PC-3 (cell line): ENCODE measurements at regions not wholly inside any gene's neighbourhood (a gene's known extent, or its start where the extent isn't known, plus 50 kb on each side); places are given as distances from the start of the nearest gene placed in this dataset.
A peak's percentile ranks its signal among the peaks of the same experiment; 100 is the strongest.
"Not testable (repeated sequence)": the region's sequence is repeated elsewhere in the genome, so short reads cannot be mapped to it uniquely, and the experiment has no call there.

Source experiments
- ATAC-seq: fragments of 200-7000 bp; cut with Tn5 transposase; 2 replicates; pipeline ENCODE4 v1.9.1; 2020; ENCODE audit warnings: mild to moderate bottlenecking, moderate library complexity
- BruUV-seq: library from RNA; stranded (reverse); fragments of 400-500 nt; replicated peaks from 2 replicates; lab custom pipeline; 2021; lab: Mats Ljungman, UMichigan
- CTCF ChIA-PET: fragments of 300-600 bp; sonication (Branson Sonifier 250); formaldehyde crosslinking; loops from one replicate; lab custom pipeline; 2022; ENCODE audit warnings: antibody characterized with exemption; lab: Charles Lee
- POLR2A ChIA-PET: fragments of 300-600 bp; sonication (Branson Sonifier 250); formaldehyde crosslinking; loops from one replicate; lab custom pipeline; 2022; ENCODE audit warnings: antibody characterized with exemption; ENCODE audit not compliant: unreplicated experiment; lab: Charles Lee
- DNase-seq: peaks from one replicate; pipeline ENCODE4 v3.0.0-alpha.2; 2015
- H2AFZ ChIP-seq: fragments of 300-600 bp; sonication (generic); 2 replicates; pipeline ENCODE4 v1.6.0; 2016; ENCODE audit warnings: antibody characterized with exemption, low read length
- H3F3A ChIP-seq: fragments of 300-600 bp; sonication (generic); one replicate; pipeline ENCODE4 v1.6.0; 2017; ENCODE audit warnings: antibody characterized with exemption, low read length, control low read depth, mild to moderate bottlenecking; ENCODE audit not compliant: unreplicated experiment
- H3K27ac ChIP-seq: fragments of 300-600 bp; sonication (generic); 2 replicates; pipeline ENCODE4 v1.5.1; 2016; ENCODE audit warnings: mild to moderate bottlenecking, low read length
- H3K27me3 ChIP-seq: fragments of 300-600 bp; sonication (generic); 2 replicates; pipeline ENCODE4 v1.6.1; 2016; ENCODE audit warnings: low read length, mixed read lengths
- H3K36me3 ChIP-seq: fragments of 300-600 bp; sonication (generic); 2 replicates; pipeline ENCODE4 v1.6.1; 2016; ENCODE audit warnings: low read depth, mixed run types, low read length, mixed read lengths
- H3K4me1 ChIP-seq: fragments of 300-600 bp; sonication (generic); 2 replicates; pipeline ENCODE4 v1.5.1; 2016; ENCODE audit warnings: low read length; ENCODE audit not compliant: insufficient read depth
- H3K4me2 ChIP-seq: fragments of 300-600 bp; sonication (generic); 2 replicates; pipeline ENCODE4 v1.6.0; 2016; ENCODE audit warnings: low read length
- H3K4me3 ChIP-seq: fragments of 300-600 bp; sonication (generic); 2 replicates; pipeline ENCODE4 v1.5.1; 2016; ENCODE audit warnings: mild to moderate bottlenecking, low read length, mixed read lengths
- H3K79me2 ChIP-seq: fragments of 300-600 bp; sonication (generic); 2 replicates; pipeline ENCODE4 v1.6.1; 2017; ENCODE audit warnings: low read length, mixed read lengths
- H3K9ac ChIP-seq: fragments of 300-600 bp; sonication (generic); 2 replicates; pipeline ENCODE4 v1.6.0; 2016; ENCODE audit warnings: mild to moderate bottlenecking, low read length
- H3K9me2 ChIP-seq: fragments of 300-600 bp; sonication (generic); replicated peaks from 2 replicates; pipeline ENCODE4 v1.6.1; 2016; ENCODE audit warnings: mixed run types, low read length, mixed read lengths
- H3K9me3 ChIP-seq: fragments of 300-600 bp; sonication (generic); 2 replicates; pipeline ENCODE4 v1.6.1; 2016; ENCODE audit warnings: low read length, mixed read lengths
- H4K20me1 ChIP-seq: fragments of 300-600 bp; sonication (generic); 2 replicates; pipeline ENCODE4 v1.6.1; 2016; ENCODE audit warnings: low read length, mixed read lengths
- CTCF ChIP-seq: fragments of 300-600 bp; sonication (generic); conservative IDR thresholded peaks from 2 replicates; pipeline ENCODE4 v1.5.1; 2017; ENCODE audit warnings: antibody characterized with exemption, low read depth, mild to moderate bottlenecking, low read length
- EZH2 ChIP-seq: fragments of 300-600 bp; sonication (generic); IDR thresholded peaks from one replicate; pipeline ENCODE4 v1.6.1; 2017; ENCODE audit warnings: antibody characterized with exemption, mild to moderate bottlenecking, low read length; ENCODE audit not compliant: unreplicated experiment
- EZH2phosphoT487 ChIP-seq: fragments of 300-600 bp; sonication (generic); IDR thresholded peaks from 2 replicates; pipeline ENCODE4 v1.6.1; 2018; ENCODE audit warnings: mild to moderate bottlenecking, antibody characterized with exemption, low read length, borderline replicate concordance
- intact Hi-C: fragments of 100-400 bp; cut with micrococcal nuclease; formaldehyde crosslinking; loops from 2 replicates; pipeline ENCODE4 v1.9.0; 2023

GRCh38 chr11:89625171-89625570 is 84.9 kb upstream of the TRIM77 start:
- Histone ChIP-seq H3K27me3 (no peaks in the 10 kb centered on the region), H3K9ac (no peak overlapping the region), H3K4me3 (no peak overlapping the region), H3K9me2 (no peaks in the 10 kb centered on the region), H2AFZ (no peak overlapping the region), H3F3A (no peaks in the 10 kb centered on the region), H3K36me3 (no peaks in the 10 kb centered on the region), H3K4me1 (no peaks in the 10 kb centered on the region), H3K27ac (no peak overlapping the region), H3K9me3 (no peaks in the 10 kb centered on the region), H3K4me2 (0 out of 2 replicates have a peak overlapping the region, but pooled peaks have one; percentile 16), H3K79me2 (no peaks in the 10 kb centered on the region), H4K20me1 (no peaks in the 10 kb centered on the region)
- peak; percentile 58 for TF ChIP-seq CTCF
- no peak for TF ChIP-seq EZH2phosphoT487
- no peak for TF ChIP-seq EZH2
- peak; percentile 35 for DNase-seq
- ChIA-PET POLR2A (no interaction called here), CTCF (no interaction called here)
- intact Hi-C loops = no loop called here
- BruUV-seq = no TSS peak
- 0 out of 2 replicates have a peak, but pooled peaks have one; percentile 35 for ATAC-seq

- intact Hi-C loops = no loop called here
- no peaks in the 10 kb centered on the region for H3K4me1 ChIP-seq
- H3K27me3 ChIP-seq = no peaks in the 10 kb centered on the region
- POLR2A ChIA-PET = no interaction called here
- no peak overlapping the region for H3K4me3 ChIP-seq
- no peaks in the 10 kb centered on the region for H3K79me2 ChIP-seq
- CTCF ChIA-PET = no interaction called here
- no peak overlapping the region for H2AFZ ChIP-seq
- H3K9ac ChIP-seq = no peak overlapping the region
- ATAC-seq (no peak), DNase-seq (no peak)
- no peaks in the 10 kb centered on the region for H3F3A ChIP-seq
- no peaks in the 10 kb centered on the region for H3K9me3 ChIP-seq
- TF ChIP-seq CTCF (no peak), EZH2 (no peak), EZH2phosphoT487 (no peak)
- BruUV-seq = no TSS peak
- H3K4me2 ChIP-seq = no peak overlapping the region
- no peaks in the 10 kb centered on the region for H3K36me3 ChIP-seq
- H3K9me2 ChIP-seq = no peaks in the 10 kb centered on the region
- H4K20me1 ChIP-seq = no peaks in the 10 kb centered on the region
- H3K27ac ChIP-seq = no peak overlapping the region
Observed at GRCh38 chr11:89626366-89626765, 83.7 kb upstream of the TRIM77 start.

- H3K36me3 ChIP-seq, H3K27me3 ChIP-seq, H3K9ac ChIP-seq, POLR2A ChIA-PET, H4K20me1 ChIP-seq, ATAC-seq, BruUV-seq, H3K9me3 ChIP-seq, H3K27ac ChIP-seq, H3F3A ChIP-seq, intact Hi-C loops, H3K9me2 ChIP-seq, H2AFZ ChIP-seq, H3K4me1 ChIP-seq, H3K4me3 ChIP-seq, H3K4me2 ChIP-seq, CTCF ChIA-PET, DNase-seq, H3K79me2 ChIP-seq: not testable (repeated sequence)
Observed at GRCh38 chr11:89626881-89627280, 83.2 kb upstream of the TRIM77 start.
